D721Med (cell line): ENCODE measurements at regions not wholly inside any gene's neighbourhood (a gene's known extent, or its start where the extent isn't known, plus 50 kb on each side); places are given as distances from the start of the nearest gene placed in this dataset.

ENCODE experiments used
- DNase-seq: peaks from one replicate; pipeline ENCODE4 v3.0.0; 2011; ENCODE audit warnings: low spot score; ENCODE audit not compliant: insufficient read length
- FAIRE-seq: peaks from 2 replicates; lab custom pipeline; 2011; peaks lifted over from hg19 to GRCh38; lab: Jason Lieb, UNC
- CTCF ChIP-seq: IDR thresholded peaks from 2 replicates; pipeline ENCODE4 v1.5.1; 2012; ENCODE audit warnings: mild to moderate bottlenecking, control low read depth; ENCODE audit not compliant: insufficient read depth; ENCODE audit errors: missing control alignments

DNA sequence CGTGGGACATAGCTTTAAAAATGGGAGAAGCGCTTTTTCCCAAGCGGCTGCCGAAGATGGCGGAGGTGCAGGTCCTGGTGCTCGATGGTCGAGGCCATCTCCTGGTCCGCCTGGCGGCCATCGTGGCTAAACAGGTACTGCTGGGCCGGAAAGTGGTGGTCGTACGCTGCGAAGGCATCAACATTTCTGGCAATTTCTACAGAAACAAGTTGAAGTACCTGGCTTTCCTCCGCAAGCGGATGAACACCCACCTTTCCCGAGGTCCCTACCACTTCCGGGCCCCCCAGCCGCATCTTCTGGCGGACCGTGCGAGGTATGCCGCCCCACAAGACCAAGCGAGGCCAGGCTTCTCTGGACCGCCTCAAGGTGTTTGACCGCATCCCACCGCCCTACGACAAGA is 245.5 kb downstream of the MRPL39 start:
- DNase-seq, result no peak
- FAIRE-seq, result no peak
- no peak for TF ChIP-seq CTCF

GRCh38 chr21:25361097-25361496 is 246.2 kb downstream of the MRPL39 start:
- TF ChIP-seq CTCF, result no peak
- FAIRE-seq (no peak), DNase-seq (no peak)

GRCh38 chr21:25360593-25360992 is 246.7 kb downstream of the MRPL39 start:
- no peak for TF ChIP-seq CTCF
- DNase-seq (no peak), FAIRE-seq (no peak)

GRCh38 chr21:25359724-25360123 is 247.6 kb downstream of the MRPL39 start:
- no peak for DNase-seq
- no peak for TF ChIP-seq CTCF
- no peak for FAIRE-seq

DNA sequence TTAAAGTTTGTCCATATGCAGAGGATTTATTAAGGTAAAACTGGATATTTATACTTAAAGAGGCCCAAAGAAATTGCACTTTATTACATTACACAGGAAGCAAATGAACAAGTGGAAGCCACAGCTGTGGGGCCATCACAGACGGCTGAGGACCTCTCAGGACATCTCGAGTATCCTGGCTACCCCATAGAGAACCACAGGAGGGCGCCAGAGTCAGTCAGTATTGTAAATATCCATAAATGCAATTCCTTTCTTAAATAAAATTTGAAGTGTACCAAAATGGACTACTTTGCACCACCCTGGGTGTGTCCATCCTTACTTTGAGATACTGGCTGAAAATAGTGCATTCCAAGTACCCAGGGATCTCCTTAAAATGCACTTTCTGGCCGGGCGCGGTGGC is 257.2 kb downstream of the MRPL39 start:
- DNase-seq (no peak), FAIRE-seq (no peak)
- no peak for TF ChIP-seq CTCF

DNA sequence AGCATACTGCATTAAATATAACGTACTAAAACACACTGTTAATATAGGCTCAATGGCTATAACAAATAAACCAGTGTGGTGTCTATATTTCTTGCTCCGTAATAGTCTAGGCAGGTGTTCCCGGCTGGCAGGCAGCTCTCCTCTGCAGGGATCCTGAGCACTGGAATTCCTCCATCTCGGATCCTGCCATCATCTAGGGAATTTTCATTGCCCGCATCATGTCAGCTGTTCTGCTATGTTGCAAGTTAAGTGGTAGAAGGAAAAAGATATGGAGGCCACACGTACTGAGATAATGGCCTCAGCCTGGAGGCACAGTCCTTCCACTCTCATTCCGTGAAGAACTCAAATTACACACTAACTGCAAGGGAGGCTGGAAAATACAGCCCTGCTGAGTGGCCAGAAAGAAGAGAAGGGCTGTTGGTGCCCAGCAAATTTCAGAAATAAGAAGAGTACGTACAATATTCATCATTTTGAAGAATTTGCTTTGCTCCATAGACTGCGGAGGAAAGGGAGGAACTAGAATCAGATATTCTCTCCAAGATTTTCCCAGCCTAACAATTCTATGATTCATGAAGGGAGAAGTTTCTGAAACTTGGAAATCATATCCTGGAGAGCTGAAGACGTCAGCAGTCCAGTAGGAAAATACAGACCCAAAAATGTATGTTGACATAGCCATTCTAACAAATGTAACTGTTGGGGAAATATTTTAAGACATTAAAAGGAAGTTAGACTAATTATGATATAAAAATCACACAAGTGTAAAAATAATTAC is 263.3 kb downstream of the MRPL39 start:
- DNase-seq, result no peak
- TF ChIP-seq CTCF, result no peak
- no peak for FAIRE-seq

DNA sequence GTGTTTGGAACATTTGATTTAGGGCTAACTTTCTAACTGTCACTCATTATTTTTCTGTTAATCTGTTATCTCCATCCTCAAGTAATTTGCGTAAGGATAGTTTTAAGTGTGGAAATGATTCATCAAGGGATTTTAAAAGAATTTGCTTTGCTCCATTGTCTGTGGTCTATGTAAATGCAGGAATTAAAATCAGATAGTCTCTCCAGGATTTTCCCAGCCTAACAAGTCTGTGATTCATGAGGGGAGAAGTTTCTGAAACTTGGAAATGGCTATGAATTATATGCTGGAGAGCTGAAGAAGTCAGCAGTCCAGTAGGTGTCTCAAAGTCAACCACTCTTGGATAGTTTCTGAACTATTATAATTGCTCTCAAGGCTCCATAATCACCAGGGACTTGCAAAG is 264.5 kb downstream of the MRPL39 start:
- no peak for TF ChIP-seq CTCF
- no peak for DNase-seq
- no peak for FAIRE-seq
